ENCODE measurements at regions not wholly inside any gene's neighbourhood (a gene's known extent, or its start where the extent isn't known, plus 50 kb on each side); places are given as distances from the start of the nearest gene placed in this dataset.

GRCh38 chr20:58056021-58056591, 172.3 kb downstream of the ANKRD60 start:
- TF ChIP-seq CTCF (conservative IDR thresholded peaks at IDR 0.05; ENCODE audit: low read depth in 2 of 2) (no peak), POLR2AphosphoS5 (IDR thresholded peaks at IDR 0.05; ENCODE audit: low read depth) (no peak), EZH2 (IDR thresholded peaks at IDR 0.05; ENCODE audit: low read depth, unreplicated experiment) (no peak), EZH2phosphoT487 (IDR thresholded peaks at IDR 0.05; ENCODE audit: unreplicated experiment) (no peak), ZNF331 (CRISPR knock-in tag; IDR thresholded peaks at IDR 0.05; ENCODE audit: low read depth) (no peak)
- TF ChIP-seq, protein P1, sequence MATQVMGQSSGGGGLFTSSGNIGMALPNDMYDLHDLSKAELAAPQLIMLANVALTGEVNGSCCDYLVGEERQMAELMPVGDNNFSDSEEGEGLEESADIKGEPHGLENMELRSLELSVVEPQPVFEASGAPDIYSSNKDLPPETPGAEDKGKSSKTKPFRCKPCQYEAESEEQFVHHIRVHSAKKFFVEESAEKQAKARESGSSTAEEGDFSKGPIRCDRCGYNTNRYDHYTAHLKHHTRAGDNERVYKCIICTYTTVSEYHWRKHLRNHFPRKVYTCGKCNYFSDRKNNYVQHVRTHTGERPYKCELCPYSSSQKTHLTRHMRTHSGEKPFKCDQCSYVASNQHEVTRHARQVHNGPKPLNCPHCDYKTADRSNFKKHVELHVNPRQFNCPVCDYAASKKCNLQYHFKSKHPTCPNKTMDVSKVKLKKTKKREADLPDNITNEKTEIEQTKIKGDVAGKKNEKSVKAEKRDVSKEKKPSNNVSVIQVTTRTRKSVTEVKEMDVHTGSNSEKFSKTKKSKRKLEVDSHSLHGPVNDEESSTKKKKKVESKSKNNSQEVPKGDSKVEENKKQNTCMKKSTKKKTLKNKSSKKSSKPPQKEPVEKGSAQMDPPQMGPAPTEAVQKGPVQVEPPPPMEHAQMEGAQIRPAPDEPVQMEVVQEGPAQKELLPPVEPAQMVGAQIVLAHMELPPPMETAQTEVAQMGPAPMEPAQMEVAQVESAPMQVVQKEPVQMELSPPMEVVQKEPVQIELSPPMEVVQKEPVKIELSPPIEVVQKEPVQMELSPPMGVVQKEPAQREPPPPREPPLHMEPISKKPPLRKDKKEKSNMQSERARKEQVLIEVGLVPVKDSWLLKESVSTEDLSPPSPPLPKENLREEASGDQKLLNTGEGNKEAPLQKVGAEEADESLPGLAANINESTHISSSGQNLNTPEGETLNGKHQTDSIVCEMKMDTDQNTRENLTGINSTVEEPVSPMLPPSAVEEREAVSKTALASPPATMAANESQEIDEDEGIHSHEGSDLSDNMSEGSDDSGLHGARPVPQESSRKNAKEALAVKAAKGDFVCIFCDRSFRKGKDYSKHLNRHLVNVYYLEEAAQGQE (IDR thresholded peaks at IDR 0.05; ENCODE audit: unreplicated experiment), result no peak
- TF ChIP-seq, protein P2, sequence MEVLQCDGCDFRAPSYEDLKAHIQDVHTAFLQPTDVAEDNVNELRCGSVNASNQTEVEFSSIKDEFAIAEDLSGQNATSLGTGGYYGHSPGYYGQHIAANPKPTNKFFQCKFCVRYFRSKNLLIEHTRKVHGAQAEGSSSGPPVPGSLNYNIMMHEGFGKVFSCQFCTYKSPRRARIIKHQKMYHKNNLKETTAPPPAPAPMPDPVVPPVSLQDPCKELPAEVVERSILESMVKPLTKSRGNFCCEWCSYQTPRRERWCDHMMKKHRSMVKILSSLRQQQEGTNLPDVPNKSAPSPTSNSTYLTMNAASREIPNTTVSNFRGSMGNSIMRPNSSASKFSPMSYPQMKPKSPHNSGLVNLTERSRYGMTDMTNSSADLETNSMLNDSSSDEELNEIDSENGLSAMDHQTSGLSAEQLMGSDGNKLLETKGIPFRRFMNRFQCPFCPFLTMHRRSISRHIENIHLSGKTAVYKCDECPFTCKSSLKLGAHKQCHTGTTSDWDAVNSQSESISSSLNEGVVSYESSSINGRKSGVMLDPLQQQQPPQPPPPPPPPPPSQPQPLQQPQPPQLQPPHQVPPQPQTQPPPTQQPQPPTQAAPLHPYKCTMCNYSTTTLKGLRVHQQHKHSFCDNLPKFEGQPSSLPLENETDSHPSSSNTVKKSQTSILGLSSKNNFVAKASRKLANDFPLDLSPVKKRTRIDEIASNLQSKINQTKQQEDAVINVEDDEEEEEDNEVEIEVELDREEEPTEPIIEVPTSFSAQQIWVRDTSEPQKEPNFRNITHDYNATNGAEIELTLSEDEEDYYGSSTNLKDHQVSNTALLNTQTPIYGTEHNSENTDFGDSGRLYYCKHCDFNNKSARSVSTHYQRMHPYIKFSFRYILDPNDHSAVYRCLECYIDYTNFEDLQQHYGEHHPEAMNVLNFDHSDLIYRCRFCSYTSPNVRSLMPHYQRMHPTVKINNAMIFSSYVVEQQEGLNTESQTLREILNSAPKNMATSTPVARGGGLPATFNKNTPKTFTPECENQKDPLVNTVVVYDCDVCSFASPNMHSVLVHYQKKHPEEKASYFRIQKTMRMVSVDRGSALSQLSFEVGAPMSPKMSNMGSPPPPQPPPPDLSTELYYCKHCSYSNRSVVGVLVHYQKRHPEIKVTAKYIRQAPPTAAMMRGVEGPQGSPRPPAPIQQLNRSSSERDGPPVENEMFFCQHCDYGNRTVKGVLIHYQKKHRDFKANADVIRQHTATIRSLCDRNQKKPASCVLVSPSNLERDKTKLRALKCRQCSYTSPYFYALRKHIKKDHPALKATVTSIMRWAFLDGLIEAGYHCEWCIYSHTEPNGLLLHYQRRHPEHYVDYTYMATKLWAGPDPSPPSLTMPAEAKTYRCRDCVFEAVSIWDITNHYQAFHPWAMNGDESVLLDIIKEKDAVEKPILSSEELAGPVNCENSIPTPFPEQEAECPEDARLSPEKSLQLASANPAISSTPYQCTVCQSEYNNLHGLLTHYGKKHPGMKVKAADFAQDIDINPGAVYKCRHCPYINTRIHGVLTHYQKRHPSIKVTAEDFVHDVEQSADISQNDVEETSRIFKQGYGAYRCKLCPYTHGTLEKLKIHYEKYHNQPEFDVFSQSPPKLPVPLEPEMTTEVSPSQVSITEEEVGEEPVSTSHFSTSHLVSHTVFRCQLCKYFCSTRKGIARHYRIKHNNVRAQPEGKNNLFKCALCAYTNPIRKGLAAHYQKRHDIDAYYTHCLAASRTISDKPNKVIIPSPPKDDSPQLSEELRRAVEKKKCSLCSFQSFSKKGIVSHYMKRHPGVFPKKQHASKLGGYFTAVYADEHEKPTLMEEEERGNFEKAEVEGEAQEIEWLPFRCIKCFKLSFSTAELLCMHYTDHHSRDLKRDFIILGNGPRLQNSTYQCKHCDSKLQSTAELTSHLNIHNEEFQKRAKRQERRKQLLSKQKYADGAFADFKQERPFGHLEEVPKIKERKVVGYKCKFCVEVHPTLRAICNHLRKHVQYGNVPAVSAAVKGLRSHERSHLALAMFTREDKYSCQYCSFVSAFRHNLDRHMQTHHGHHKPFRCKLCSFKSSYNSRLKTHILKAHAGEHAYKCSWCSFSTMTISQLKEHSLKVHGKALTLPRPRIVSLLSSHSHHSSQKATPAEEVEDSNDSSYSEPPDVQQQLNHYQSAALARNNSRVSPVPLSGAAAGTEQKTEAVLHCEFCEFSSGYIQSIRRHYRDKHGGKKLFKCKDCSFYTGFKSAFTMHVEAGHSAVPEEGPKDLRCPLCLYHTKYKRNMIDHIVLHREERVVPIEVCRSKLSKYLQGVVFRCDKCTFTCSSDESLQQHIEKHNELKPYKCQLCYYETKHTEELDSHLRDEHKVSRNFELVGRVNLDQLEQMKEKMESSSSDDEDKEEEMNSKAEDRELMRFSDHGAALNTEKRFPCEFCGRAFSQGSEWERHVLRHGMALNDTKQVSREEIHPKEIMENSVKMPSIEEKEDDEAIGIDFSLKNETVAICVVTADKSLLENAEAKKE (CRISPR knock-in tag; IDR thresholded peaks at IDR 0.05), result no peak
